H1 (cell line): ENCODE measurements at regions not wholly inside any gene's neighbourhood (a gene's known extent, or its start where the extent isn't known, plus 50 kb on each side); places are given as distances from the start of the nearest gene placed in this dataset.

Experiments
- CTCF ChIA-PET: fragments of 300-600 bp; sonication (Branson Sonifier 250); formaldehyde crosslinking; loops from one replicate; lab custom pipeline; 2021; ENCODE audit not compliant: partially characterized antibody; lab: Charles Lee
- POLR2A ChIA-PET: fragments of 300-600 bp; sonication (Branson Sonifier 250); formaldehyde crosslinking; loops from one replicate; lab custom pipeline; 2021; ENCODE audit warnings: inconsistent platforms; ENCODE audit not compliant: partially characterized antibody; lab: Charles Lee
- DNase-seq, 2 experiments: peaks; one replicate each; pipeline versions ENCODE4 v3.0.0 to v3.0.0-alpha.2; 2010 to 2022; ENCODE audit warnings: low spot score in 2 of 2, low read depth in 1 of 2, mixed read lengths in 1 of 2
- FAIRE-seq: peaks from 2 replicates; lab custom pipeline; 2011; peaks lifted over from hg19 to GRCh38; lab: Jason Lieb, UNC
- H2AFZ ChIP-seq: 2 replicates; pipeline ENCODE4 v1.8.1; 2012; ENCODE audit warnings: low read length, inconsistent platforms
- H2AK5ac ChIP-seq: 2 replicates; pipeline ENCODE4 v1.6.1; 2013; ENCODE audit warnings: low read depth, low read length
- H2BK120ac ChIP-seq: replicated peaks from 2 replicates; pipeline ENCODE3; 2013; ENCODE audit warnings: low read depth, low read length, inconsistent platforms
- H2BK12ac ChIP-seq: 2 replicates; pipeline ENCODE4 v1.6.1; 2013; ENCODE audit warnings: low read depth, low read length
- H2BK15ac ChIP-seq: 2 replicates; pipeline ENCODE4 v1.6.1; 2013; ENCODE audit warnings: low read length
- H2BK20ac ChIP-seq: 2 replicates; pipeline ENCODE4 v1.6.1; 2013; ENCODE audit warnings: low read length
- H2BK5ac ChIP-seq: 2 replicates; pipeline ENCODE4 v1.6.1; 2013; ENCODE audit warnings: low read depth, low read length
- H3K14ac ChIP-seq: 2 replicates; pipeline ENCODE4 v1.6.1; 2013; ENCODE audit warnings: inconsistent platforms; ENCODE audit not compliant: insufficient read length
- H3K18ac ChIP-seq: 2 replicates; pipeline ENCODE4 v1.6.1; 2013; ENCODE audit warnings: low read length; ENCODE audit errors: extremely low read depth
- H3K23ac ChIP-seq: 2 replicates; pipeline ENCODE4 v1.6.1; 2013; ENCODE audit warnings: inconsistent platforms; ENCODE audit not compliant: insufficient read length
- H3K23me2 ChIP-seq: 2 replicates; pipeline ENCODE4 v1.6.1; 2013; ENCODE audit warnings: low read depth, low read length
- H3K27ac ChIP-seq: 2 replicates; pipeline ENCODE4 v1.6.1; 2011; ENCODE audit warnings: low read depth, low read length, inconsistent platforms
- H3K27me3 ChIP-seq, 4 experiments: replicated peaks in 1 of 4; 1 replicate in 1 of 4; 2 replicates in 3 of 4; pipeline versions ENCODE4 v1.6.1 to v1.8.1; 2011 to 2013; ENCODE audit warnings: low read length in 3 of 4, mild to moderate bottlenecking in 3 of 4, inconsistent platforms in 2 of 4, mixed read lengths in 2 of 4, moderate library complexity in 1 of 4; ENCODE audit not compliant: control insufficient read depth in 3 of 4, insufficient read depth in 3 of 4; ENCODE audit errors: extremely low read depth in 1 of 4
- H3K36me3 ChIP-seq, 4 experiments: 2 replicates each; pipeline versions ENCODE4 v1.6.1 to v1.8.1; 2011 to 2013; ENCODE audit warnings: mild to moderate bottlenecking in 4 of 4, low read length in 3 of 4, moderate library complexity in 2 of 4, control low read depth in 1 of 4, inconsistent platforms in 1 of 4; ENCODE audit not compliant: insufficient read depth in 4 of 4, control insufficient read depth in 2 of 4
- H3K4ac ChIP-seq: replicated peaks from 2 replicates; pipeline ENCODE3; 2013; ENCODE audit warnings: low read length, low read depth, mixed read lengths, inconsistent platforms; ENCODE audit not compliant: insufficient read length
- H3K4me1 ChIP-seq, 4 experiments: replicated peaks in 1 of 4; 1 replicate in 1 of 4; 2 replicates in 3 of 4; pipeline versions ENCODE4 v1.6.1 to v1.8.1; 2011 to 2013; ENCODE audit warnings: low read length in 3 of 4, inconsistent platforms in 2 of 4, mixed read lengths in 1 of 4; ENCODE audit not compliant: insufficient read depth in 4 of 4, control insufficient read depth in 3 of 4
- H3K4me2 ChIP-seq, 2 experiments: 2 replicates each; pipeline versions ENCODE4 v1.6.1 to v1.8.1; 2011 to 2013; ENCODE audit warnings: low read depth in 2 of 2, low read length in 2 of 2, control low read depth in 1 of 2, inconsistent platforms in 1 of 2, mild to moderate bottlenecking in 1 of 2; ENCODE audit not compliant: insufficient read depth in 1 of 2
- H3K4me3 ChIP-seq, 4 experiments: fragments of 200-600, 300-600 bp in 1 of 4; sonication (generic), shearing (Covaris generic), sonication (Bioruptor Twin) in 1 of 4; 2 replicates each; pipeline versions ENCODE4 v1.5.1 to v1.8.1; 2011 to 2016; ENCODE audit warnings: low read length in 4 of 4, low read depth in 3 of 4, control low read depth in 2 of 4, inconsistent platforms in 2 of 4, mild to moderate bottlenecking in 2 of 4, mixed read lengths in 1 of 4, moderate library complexity in 1 of 4; ENCODE audit not compliant: insufficient read depth in 2 of 4; ENCODE audit errors: extremely low read depth in 1 of 4
- H3K56ac ChIP-seq: replicated peaks from 2 replicates; pipeline ENCODE3; 2013; ENCODE audit warnings: low read depth, mild to moderate bottlenecking, mixed read lengths, low read length, inconsistent platforms; ENCODE audit not compliant: insufficient read length
- H3K79me1 ChIP-seq: 2 replicates; pipeline ENCODE4 v1.6.1; 2013; ENCODE audit warnings: low read depth, low read length, control low read depth
- H3K79me2 ChIP-seq, 2 experiments: 2 replicates each; pipeline versions ENCODE4 v1.6.1 to v1.8.1; 2012 to 2013; ENCODE audit warnings: low read length in 2 of 2, mild to moderate bottlenecking in 2 of 2, inconsistent platforms in 1 of 2; ENCODE audit not compliant: insufficient read depth in 2 of 2, control insufficient read depth in 1 of 2
- H3K9ac ChIP-seq, 4 experiments: replicated peaks in 1 of 4; 1 replicate in 1 of 4; 2 replicates in 3 of 4; pipeline versions ENCODE4 v1.6.1 to v1.8.1; 2011 to 2013; ENCODE audit warnings: low read depth in 3 of 4, low read length in 3 of 4, control low read depth in 2 of 4, mild to moderate bottlenecking in 2 of 4, moderate library complexity in 2 of 4, inconsistent platforms in 1 of 4; ENCODE audit errors: extremely low read depth in 1 of 4
- H3K9me3 ChIP-seq, 2 experiments: 2 replicates each; pipeline versions ENCODE4 v1.6.1 to v1.8.1; 2012 to 2013; ENCODE audit warnings: mild to moderate bottlenecking in 2 of 2, moderate library complexity in 2 of 2, control low read depth in 1 of 2, inconsistent platforms in 1 of 2, low read depth in 1 of 2, low read length in 1 of 2, mixed read lengths in 1 of 2; ENCODE audit not compliant: insufficient read depth in 2 of 2
- H4K20me1 ChIP-seq, 2 experiments: replicated peaks in 1 of 2; 2 replicates each; pipeline versions ENCODE3 to v1.8.1; 2011 to 2013; ENCODE audit warnings: inconsistent platforms in 2 of 2, low read length in 2 of 2, mild to moderate bottlenecking in 1 of 2; ENCODE audit not compliant: insufficient read depth in 2 of 2, control insufficient read depth in 1 of 2
- H4K5ac ChIP-seq: 2 replicates; pipeline ENCODE4 v1.6.1; 2013; ENCODE audit warnings: low read length, low read depth, mixed read lengths, inconsistent platforms; ENCODE audit not compliant: insufficient read length
- H4K8ac ChIP-seq: 2 replicates; pipeline ENCODE4 v1.8.0; 2013; ENCODE audit warnings: mild to moderate bottlenecking, moderate library complexity, low read length, inconsistent platforms; ENCODE audit not compliant: insufficient read depth; ENCODE audit errors: extremely low read depth
- H4K91ac ChIP-seq: replicated peaks from 2 replicates; pipeline ENCODE3; 2013; ENCODE audit warnings: low read length, mixed read lengths, inconsistent platforms; ENCODE audit not compliant: insufficient read length
- ASH2L ChIP-seq: fragments of 200-600, 300-600 bp; sonication (generic); IDR thresholded peaks from one replicate; pipeline ENCODE4 v1.7.1; 2017; ENCODE audit warnings: low read length
- NANOG ChIP-seq: IDR thresholded peaks from 2 replicates; pipeline ENCODE4 v1.6.1; 2011; ENCODE audit warnings: low read length, low read depth, mild to moderate bottlenecking, inconsistent platforms; ENCODE audit not compliant: insufficient read depth, poor library complexity, severe bottlenecking
- NRF1 ChIP-seq: IDR thresholded peaks from 2 replicates; pipeline ENCODE4 v1.6.1; 2011; ENCODE audit warnings: mild to moderate bottlenecking, low read depth, low read length, improper control_type of control experiment
- RNF2 ChIP-seq: fragments of 200-900, 300-1000 bp; sonication (generic); IDR thresholded peaks from 2 replicates; pipeline ENCODE4 v1.7.1; 2016; ENCODE audit warnings: borderline replicate concordance, low read depth, mild to moderate bottlenecking, antibody characterized with exemption, low read length; ENCODE audit not compliant: poor library complexity, severe bottlenecking; ENCODE audit errors: missing control alignments
- SIRT6 ChIP-seq: IDR thresholded peaks from one replicate; pipeline ENCODE4 v1.7.1; 2012; ENCODE audit warnings: low read length, inconsistent platforms
- SUZ12 ChIP-seq: fragments of 200-600 bp; sonication (generic); IDR thresholded peaks from 2 replicates; pipeline ENCODE4 v1.6.1; 2012; ENCODE audit warnings: mild to moderate bottlenecking, inconsistent platforms, low read length, moderate library complexity, mixed read lengths
- TBP ChIP-seq: IDR thresholded peaks from 2 replicates; pipeline ENCODE4 v1.6.1; 2011; ENCODE audit warnings: low read depth, low read length, improper control_type of control experiment
- TCF12 ChIP-seq: IDR thresholded peaks from 2 replicates; pipeline ENCODE4 v1.6.1; 2011; ENCODE audit warnings: low read depth, mild to moderate bottlenecking, low read length
- WGBS, 2 experiments: shearing (Covaris generic) in 1 of 2; methylation state at CpG; one replicate each; pipeline versions ENCODE4 v1.1.6 to v1.1.7; 2013 to 2015; ENCODE audit warnings: low lambda C conversion rate in 2 of 2, mixed read lengths in 2 of 2, inconsistent platforms in 1 of 2, low coverage in 1 of 2, missing lambda C conversion rate in 1 of 2; ENCODE audit not compliant: insufficient replicate concordance in 2 of 2, insufficient coverage in 1 of 2, insufficient read length in 1 of 2; ENCODE audit errors: extremely low coverage in 1 of 2, missing lambda C conversion rate in 1 of 2; 5-methylcytosine and 5-hydroxymethylcytosine counted together
- TF ChIP-seq, protein P1 (sequence below): IDR thresholded peaks from 2 replicates; pipeline ENCODE4 v1.6.1; 2011; ENCODE audit warnings: low read length, improper control_type of control experiment
- TF ChIP-seq, protein P2 (sequence below), 3 experiments: IDR thresholded peaks; 1 replicate in 2 of 3; 2 replicates in 1 of 3; pipeline versions ENCODE4 v1.5.1 to v1.6.1; 2011; ENCODE audit warnings: low read length in 3 of 3, mild to moderate bottlenecking in 3 of 3, inconsistent platforms in 2 of 3, low read depth in 1 of 3, moderate library complexity in 1 of 3; ENCODE audit not compliant: insufficient read depth in 1 of 3; ENCODE audit errors: control extremely low read depth in 1 of 3

DNA sequence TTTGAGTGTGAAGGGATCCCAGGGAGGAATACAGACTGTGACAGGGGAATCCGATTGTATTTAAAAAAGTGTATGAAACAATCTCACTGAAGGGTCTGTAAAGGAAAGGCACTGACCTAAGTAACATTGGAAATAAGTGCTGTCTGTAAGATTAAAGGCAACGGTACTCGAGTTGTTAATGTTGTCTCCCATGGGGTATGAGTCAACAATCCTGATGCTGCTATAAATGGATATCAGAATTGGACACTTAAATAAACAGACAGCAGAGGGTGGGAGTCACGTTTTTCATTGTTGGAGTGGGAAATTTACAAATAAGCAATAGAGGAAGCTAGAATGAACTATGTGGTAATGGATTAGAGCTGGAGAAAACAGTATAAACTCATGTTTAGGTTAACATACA is 452.4 kb upstream of the RGPD4 start:
- Histone ChIP-seq H2BK15ac (no peak overlapping the region), H2AK5ac (no peak overlapping the region), H4K5ac (no peak overlapping the region), H3K18ac (no peak overlapping the region), H3K27me3 (no peaks in the 10 kb centered on the region), H3K9me3 (no peaks in the 10 kb centered on the region), H3K56ac (no peak overlapping the region), H4K20me1 (no peaks in the 10 kb centered on the region), H3K4me1 (no peaks in the 10 kb centered on the region), H3K4me3 (no peak overlapping the region), H2BK12ac (no peak overlapping the region), H3K79me2 (no peaks in the 10 kb centered on the region), H3K4me2 (no peak overlapping the region), H3K27ac (no peak overlapping the region), H3K23ac (no peak overlapping the region), H2BK120ac (no peak overlapping the region), H3K36me3 (no peaks in the 10 kb centered on the region), H3K9ac (no peak overlapping the region), H3K23me2 (no peaks in the 10 kb centered on the region), H3K4ac (no peak overlapping the region), H2AFZ (no peak overlapping the region), H2BK20ac (no peak overlapping the region), H3K79me1 (no peaks in the 10 kb centered on the region), H2BK5ac (no peak overlapping the region), H3K14ac (no peak overlapping the region), H4K91ac (no peak overlapping the region), H4K8ac (no peak overlapping the region)
- CTCF ChIA-PET, result no interaction called here
- no peak for FAIRE-seq
- TF ChIP-seq, protein P1, sequence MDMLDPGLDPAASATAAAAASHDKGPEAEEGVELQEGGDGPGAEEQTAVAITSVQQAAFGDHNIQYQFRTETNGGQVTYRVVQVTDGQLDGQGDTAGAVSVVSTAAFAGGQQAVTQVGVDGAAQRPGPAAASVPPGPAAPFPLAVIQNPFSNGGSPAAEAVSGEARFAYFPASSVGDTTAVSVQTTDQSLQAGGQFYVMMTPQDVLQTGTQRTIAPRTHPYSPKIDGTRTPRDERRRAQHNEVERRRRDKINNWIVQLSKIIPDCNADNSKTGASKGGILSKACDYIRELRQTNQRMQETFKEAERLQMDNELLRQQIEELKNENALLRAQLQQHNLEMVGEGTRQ, result no peak
- TF ChIP-seq NRF1 (no peak), NANOG (no peak), SUZ12 (no peak), SIRT6 (no peak), TCF12 (no peak), TBP (no peak), RNF2 (no peak), ASH2L (no peak)
- TF ChIP-seq, protein P2, sequence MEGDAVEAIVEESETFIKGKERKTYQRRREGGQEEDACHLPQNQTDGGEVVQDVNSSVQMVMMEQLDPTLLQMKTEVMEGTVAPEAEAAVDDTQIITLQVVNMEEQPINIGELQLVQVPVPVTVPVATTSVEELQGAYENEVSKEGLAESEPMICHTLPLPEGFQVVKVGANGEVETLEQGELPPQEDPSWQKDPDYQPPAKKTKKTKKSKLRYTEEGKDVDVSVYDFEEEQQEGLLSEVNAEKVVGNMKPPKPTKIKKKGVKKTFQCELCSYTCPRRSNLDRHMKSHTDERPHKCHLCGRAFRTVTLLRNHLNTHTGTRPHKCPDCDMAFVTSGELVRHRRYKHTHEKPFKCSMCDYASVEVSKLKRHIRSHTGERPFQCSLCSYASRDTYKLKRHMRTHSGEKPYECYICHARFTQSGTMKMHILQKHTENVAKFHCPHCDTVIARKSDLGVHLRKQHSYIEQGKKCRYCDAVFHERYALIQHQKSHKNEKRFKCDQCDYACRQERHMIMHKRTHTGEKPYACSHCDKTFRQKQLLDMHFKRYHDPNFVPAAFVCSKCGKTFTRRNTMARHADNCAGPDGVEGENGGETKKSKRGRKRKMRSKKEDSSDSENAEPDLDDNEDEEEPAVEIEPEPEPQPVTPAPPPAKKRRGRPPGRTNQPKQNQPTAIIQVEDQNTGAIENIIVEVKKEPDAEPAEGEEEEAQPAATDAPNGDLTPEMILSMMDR (IDR thresholded peaks at IDR 0.05; ENCODE audit: control extremely low read depth in 1 of 3, insufficient read depth in 1 of 3, low read depth in 1 of 3, low read length in 3 of 3), result no peak
- DNase-seq, result no peak
- 83% methylated on average over 4 of the region's 4 CpGs; no CpG with 5 or more reads in 1 of the 2 experiments for WGBS, 2 experiments
- POLR2A ChIA-PET, result no interaction called here
